Stimulated activated CD4-positive, alpha-beta T cell treated with anti-CD3 and anti-CD28 coated beads, Interleukin-4, amount 100 ng/mL, for 48 hours (primary cell): ENCODE measurements at regions not wholly inside any gene's neighbourhood (a gene's known extent, or its start where the extent isn't known, plus 50 kb on each side); places are given as distances from the start of the nearest gene placed in this dataset.
A peak's percentile ranks its signal among the peaks of the same experiment; 100 is the strongest.

Experiments
- DNase-seq, 2 donors: peaks; one replicate each; pipeline ENCODE4 v3.0.0-alpha.2; 2020; ENCODE audit warnings: low read depth in 2 of 2

DNA sequence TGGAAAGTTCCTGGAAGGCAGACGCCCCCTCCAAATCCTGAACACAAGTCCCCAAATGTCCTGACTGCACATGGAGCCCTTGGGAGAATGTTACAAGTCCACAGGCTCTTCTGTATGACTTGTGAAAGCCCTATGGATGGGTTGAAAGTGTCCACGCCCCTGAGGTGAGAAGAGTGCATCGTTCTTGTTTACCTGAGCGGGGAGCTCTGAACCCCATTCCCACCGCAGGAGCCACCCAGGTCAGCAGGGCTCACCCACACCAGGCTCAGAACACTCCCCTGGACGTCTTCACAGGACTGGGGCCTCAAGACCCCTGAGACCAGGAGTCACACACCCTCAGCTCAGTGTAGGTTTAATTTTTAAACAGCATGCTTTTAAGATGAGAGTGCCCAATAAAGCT, 84.2 kb upstream of the TMEM18 start:
- DNase-seq = no peak

DNA sequence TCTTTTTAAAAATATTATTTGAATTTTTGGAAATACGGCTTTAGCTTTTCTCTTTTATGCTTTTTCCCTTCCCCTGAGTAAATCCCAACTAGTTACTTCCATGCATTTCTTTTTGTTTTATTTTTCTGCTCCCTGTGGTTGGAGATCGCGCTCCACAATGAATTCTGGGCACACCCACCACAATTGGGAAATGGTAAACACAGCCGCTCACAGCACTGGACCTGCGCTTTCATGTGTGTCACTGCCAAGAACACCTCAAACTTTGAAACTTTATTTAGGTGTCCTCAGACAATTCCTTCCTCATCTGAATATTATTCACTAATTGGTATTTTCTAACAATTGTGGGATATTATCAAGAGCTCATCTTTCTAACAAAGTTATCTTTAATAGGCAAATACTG, 82.8 kb upstream of the TMEM18 start:
- no peak for DNase-seq

DNA sequence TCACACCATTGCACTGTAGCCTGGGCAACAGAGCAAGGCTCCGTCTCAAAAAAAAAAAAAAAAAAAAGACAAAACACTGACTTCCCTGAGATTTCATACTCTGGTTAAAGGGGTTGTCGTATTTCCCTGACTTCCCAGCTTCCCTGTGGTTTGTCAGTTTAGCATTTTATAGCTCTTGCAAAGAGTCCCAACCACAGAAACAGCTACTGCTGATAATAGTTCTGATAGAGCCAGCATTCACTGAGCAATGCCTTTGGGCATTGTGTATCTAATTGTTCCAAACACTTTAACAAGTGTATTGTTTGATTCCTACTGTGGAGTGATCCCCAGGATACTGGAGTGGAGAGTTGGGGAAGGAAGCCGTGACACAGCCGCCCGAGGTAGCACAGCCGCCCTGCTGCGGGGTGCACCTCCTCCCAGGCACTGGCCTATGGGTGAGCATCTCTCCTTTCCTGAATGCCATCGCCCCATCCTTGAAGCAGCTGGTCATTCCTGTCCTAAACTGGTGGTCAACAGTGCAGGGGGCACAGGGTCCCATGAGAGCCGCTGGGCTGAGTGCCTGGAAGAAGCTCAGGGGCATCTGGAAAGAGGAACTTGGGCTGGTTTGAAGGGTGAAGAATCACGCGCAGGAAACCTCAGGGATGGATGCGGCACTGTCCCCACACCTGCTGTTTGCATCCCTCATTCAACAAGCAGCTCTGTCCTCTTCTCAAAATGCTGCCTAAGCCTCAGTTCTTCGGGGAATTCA, 81.0 kb upstream of the TMEM18 start:
- DNase-seq = no peak

DNA sequence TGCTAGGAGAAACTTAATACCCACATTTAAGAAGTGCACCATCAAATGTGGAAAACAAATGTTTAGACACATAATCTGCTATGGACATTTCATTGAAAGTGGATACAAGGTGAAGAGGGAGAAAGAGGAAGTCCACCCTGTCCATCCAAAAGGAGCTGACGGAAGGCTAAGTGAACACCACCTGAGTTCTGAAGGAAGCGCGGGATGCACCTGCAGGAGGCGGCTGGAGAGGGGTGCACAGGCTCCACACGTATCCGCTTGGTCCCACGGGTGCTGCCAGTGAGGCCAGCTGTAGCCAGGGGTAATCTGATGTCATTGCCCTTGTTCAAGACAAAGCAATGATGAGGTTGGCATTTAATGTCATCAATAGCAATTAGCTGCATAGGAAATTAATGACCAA, 75.9 kb upstream of the TMEM18 start:
- no peak for DNase-seq

- no peak for DNase-seq
Measured at GRCh38 chr2:751474-751873, 74.3 kb upstream of the TMEM18 start.

DNA sequence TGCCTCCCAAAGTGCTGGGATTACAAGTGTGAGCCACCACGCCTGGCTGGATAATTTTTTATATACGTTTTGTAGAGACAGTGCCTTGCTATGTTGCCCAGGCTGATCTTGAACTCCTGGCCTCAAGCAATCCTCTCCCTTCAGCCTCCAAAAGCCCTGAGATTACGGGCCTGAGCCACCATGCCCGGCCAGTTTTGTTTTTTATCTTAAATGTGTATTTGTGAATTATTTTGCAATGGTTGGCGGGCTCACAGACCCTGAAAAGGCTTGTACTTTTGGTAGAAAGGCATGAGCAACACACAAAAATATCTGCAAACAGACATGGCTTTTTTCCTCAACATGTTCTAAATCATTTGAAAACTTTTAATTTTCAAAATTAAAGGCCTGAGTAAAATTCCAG, 73.4 kb upstream of the TMEM18 start:
- DNase-seq = no peak

DNA sequence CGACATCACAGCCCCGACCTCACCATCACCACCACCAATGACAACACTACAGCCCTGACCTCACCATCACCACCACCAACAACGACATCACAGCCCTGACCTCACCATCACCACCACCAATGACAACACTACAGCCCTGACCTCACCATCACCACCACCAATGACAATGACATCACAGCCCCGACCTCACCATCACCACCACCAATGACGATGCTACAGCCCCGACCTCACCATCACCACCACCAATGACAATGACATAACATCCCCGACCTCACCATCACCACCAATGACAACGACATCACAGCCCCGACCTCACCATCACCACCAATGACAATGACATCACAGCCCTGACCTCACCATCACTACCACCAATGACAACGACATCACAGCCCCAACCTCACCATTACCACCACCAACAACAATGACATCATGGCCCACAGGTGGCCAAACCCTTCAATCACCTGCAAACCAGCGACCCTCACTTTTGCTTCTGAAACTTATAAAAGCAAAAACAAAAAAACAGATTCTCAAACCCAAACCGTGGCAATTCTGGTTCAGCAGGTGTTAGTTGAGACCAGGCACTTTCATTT, 70.7 kb upstream of the TMEM18 start:
- no peak for DNase-seq

- no peak for DNase-seq
Measured at GRCh38 chr2:746697-747096, 69.5 kb upstream of the TMEM18 start.

GRCh38 chr2:744088-744487, 66.9 kb upstream of the TMEM18 start:
- no peak for DNase-seq

DNA sequence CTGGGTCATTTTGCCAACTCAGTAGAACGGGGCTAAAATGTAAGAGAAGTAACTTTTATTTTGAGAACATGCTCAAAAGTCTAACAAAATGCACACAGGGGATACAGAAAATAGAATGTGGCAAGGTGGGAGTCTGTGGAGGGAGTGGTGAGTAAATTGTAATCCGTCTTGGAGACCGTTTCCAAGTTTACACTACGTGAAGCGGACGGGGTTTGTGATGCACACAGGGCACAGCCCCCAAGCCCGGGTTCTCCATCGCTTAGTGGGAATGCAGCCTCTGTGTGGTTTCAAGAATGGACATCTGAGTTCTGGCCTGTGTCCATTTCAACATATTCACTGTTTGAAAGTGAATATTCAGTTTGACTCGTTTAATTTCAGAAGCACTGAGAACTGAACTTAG, 65.0 kb upstream of the TMEM18 start:
- DNase-seq = no peak

DNA sequence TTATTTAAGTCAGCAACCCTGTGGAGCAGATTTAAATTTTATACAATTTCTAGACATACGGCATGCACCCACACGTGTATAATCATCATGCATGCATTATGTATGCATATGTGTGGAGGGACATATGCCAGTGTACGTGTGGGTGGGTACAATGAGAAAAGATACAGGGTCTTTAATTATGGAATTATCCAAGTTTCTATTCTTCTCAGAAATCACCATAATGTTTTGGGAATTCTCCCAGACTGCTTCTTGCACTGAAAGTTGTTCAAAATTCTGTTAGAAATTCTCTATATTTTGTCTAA, 63.9 kb upstream of the TMEM18 start:
- DNase-seq = no peak

DNA sequence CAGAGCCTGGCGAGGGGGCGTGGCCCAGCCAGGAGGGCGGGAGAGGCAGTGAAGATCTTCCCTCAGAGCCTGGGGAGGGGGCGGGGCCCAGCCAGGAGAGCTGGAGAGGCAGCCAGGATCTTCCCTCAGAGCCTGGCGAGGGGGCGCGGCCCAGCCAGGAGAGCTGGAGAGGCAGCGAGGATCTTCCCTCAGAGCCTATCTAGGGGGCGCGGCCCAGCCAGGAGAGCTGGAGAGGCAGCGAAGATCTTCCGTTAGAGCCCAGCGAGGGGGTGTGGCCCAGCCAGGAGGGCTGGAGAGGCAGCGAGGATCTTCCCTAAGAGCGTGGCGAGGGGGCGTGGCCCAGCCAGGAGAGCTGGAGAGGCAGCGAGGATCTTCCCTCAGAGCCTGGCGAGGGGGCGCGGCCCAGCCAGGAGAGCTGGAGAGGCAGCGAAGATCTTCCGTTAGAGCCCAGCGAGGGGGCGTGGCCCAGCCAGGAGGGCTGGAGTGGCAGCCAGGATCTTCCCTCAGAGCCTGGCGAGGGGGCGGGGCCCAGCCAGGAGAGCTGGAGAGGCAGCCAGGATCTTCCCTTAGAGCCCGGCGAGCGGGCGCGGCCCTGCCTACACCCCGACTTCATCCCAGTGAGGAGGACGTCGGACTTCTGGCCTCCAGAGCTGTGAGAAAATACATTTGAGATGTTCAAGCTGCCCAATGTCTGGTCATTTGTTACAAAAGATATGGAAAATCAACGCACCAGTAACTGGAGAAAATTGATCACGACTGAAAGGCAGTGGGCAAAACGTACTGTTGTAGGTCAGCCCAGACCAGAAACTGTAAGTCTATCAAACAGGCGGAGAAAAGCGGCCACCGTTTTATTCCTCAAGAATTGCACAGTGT, 63.4 kb upstream of the TMEM18 start:
- DNase-seq = peak; percentile 26 to 71

DNA sequence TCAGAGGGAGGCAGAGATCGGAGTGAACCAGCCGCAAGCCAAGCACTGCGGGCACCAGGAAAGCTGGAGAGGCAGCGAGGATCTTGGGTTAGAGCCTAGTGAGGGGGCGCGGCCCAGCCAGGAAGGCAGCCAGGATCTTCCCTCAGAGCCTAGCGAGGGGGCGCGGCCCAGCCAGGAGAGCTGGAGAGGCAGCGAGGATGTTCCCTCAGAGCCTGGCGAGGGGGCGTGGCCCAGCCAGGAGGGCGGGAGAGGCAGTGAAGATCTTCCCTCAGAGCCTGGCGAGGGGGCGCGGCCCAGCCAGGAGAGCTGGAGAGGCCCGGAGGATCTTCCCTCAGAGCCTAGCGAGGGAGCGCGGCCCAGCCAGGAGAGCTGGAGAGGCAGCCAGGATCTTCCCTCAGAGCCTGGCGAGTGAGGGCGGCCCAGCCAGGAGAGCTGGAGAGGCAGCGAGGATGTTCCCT, 62.7 kb upstream of the TMEM18 start:
- DNase-seq = peak in 1 of 2 donors; percentile 13

GRCh38 chr2:736939-737338, 59.7 kb upstream of the TMEM18 start:
- DNase-seq = no peak

DNA sequence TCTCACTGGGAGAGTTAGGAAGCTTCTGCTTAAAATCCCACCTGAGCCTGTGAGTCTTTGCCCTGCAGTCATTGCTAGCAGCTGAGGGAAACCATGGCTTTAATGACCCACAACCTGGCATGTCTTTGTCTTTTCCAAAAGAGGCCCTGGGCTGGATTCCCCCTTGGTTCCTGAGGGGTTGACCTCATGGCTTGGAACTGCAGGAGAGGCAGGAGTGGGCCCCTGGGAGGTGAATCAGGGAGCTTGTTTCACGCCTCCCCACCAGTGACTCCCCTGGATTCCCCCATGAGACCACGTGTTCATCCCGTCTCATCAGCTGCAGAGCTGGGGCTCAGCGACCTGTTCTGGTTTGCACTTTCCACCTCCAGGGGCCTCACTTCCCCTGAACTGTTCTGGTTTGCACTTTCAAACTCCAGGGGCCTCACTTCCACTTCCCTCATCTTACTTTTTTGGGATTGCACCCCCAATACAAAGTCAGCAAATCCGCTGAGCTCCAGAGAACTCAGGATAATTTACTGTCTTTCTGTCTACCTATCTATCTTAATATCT, 58.5 kb upstream of the TMEM18 start:
- no peak for DNase-seq

DNA sequence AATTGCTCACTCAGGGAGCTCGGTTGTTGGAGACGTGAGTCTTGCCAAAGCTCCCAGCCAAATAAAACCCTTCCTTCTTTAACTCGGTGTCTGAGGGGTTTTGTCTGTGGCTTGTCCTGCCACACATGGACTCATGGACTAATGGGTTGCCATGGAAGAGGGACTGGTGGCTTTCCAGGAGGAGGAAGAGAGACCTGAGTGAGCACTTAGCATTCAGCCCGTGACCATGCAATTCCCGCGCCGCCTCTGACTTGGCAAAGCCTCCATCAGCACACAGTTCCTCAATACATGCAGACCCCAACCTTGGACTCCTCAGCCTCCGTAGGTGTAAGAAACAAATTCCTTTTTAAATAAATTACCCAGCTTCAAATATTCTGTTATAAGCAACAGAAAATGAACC, 57.3 kb upstream of the TMEM18 start:
- no peak for DNase-seq

DNA sequence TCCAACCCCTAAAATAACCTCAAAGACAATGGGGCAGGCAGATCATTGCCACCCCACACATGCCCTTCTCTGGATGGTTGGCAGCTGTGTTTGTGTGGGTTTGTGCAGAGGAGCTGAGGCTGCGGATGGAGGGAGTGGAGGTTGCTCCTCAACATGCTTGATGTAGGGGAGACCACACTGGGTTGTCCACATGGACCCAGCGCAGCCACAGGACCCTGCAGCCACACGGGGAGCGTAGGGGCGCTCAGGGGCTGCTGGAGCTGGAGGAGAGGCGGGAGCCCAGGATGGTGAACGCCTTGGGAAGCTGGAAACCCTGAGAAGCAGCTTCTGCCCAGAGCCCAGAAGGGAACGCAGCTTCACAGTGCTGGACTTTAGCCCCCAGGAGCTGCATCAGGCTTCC, 56.3 kb upstream of the TMEM18 start:
- DNase-seq = no peak

- no peak for DNase-seq
Measured at GRCh38 chr2:733001-733400, 55.8 kb upstream of the TMEM18 start.

DNA sequence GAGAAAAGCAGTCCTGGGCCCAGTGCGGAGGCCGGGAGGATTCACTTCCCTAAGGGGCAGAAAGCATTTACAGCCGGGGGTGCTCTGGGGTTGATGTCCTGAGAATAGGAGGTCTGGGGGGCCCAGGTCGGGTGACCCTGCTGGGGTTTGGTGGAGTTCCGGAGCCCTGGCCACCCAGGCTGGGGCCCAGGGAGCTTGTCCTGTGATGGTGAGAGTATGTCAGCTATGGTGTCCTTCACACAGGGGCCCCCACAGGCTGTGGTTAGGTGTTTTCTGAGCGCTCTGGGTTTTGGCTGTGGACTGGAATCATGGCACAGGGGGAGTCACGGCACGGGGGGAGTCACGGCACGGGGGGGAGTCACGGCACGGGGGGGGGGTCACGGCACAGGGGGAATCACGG, 54.5 kb upstream of the TMEM18 start:
- DNase-seq = no peak

DNA sequence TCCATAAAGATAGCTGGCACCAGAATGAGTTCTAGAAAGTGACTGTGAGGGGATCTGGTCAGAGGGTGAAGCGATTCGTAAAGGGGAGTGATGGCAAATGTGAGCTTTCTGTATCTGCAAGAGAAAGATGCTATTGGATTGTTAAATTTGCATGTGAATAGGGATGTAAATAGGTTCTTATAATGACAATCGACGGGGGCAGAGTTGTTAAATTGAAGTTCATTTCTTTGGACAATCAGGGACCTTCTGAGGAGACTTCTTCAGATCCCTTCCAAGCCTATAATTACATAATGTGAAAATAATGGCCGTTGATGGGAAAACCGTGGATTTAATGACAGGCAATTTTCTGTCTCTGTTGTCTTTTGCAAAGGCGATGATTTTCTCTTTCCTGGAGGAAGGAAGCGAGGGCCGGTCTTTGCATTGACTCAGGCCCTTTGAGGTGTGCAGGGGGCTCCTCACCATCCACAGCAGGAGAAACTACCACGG, 52.2 kb upstream of the TMEM18 start:
- no peak for DNase-seq

GRCh38 chr2:728165-728564, 51.0 kb upstream of the TMEM18 start:
- no peak for DNase-seq

DNA sequence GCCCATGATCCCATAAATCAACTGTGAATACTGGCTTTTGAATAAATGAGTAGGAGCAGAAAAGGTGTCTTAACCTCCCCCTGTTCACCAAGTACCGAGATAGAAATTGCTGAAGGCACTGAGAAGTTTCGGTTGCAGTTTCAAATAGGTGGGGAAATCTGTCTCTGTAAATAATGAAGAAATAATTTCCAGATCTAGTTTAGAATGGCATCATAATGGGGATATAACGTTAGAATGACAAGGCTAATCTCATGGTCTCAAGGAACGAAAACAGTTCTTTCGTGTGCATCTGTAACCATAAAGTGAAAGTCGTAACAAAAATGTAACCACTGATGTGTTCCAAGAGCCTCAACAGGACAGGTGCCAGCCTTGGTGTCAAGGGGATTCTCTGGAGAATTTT, 49.9 kb upstream of the TMEM18 start:
- DNase-seq = no peak
